Neuron (in vitro differentiated cells): ENCODE measurements at regions not wholly inside any gene's neighbourhood (a gene's known extent, or its start where the extent isn't known, plus 50 kb on each side); places are given as distances from the start of the nearest gene placed in this dataset.
"Not testable (repeated sequence)": the region's sequence is repeated elsewhere in the genome, so short reads cannot be mapped to it uniquely, and the experiment has no call there.

Source experiments
- H2AFZ ChIP-seq: one replicate; pipeline ENCODE4 v1.6.1; 2013; ENCODE audit warnings: low read depth, mild to moderate bottlenecking, inconsistent platforms, low read length, moderate library complexity
- H3K27me3 ChIP-seq: one replicate; pipeline ENCODE4 v1.6.1; 2013; ENCODE audit warnings: low read length; ENCODE audit not compliant: insufficient read depth
- H3K36me3 ChIP-seq: one replicate; pipeline ENCODE4 v1.6.1; 2013; ENCODE audit warnings: low read length; ENCODE audit not compliant: insufficient read depth
- H3K4me1 ChIP-seq: one replicate; pipeline ENCODE4 v1.6.1; 2013; ENCODE audit warnings: low read length; ENCODE audit not compliant: insufficient read depth
- H3K4me3 ChIP-seq: 2 replicates; pipeline ENCODE4 v1.5.1; 2013; ENCODE audit warnings: mild to moderate bottlenecking, low read length, moderate library complexity
- H3K9me3 ChIP-seq: one replicate; pipeline ENCODE4 v1.6.1; 2013; ENCODE audit warnings: low read length

GRCh38 chr5:44167540-44167939, 221.7 kb downstream of the FGF10 start:
- Histone ChIP-seq H3K36me3 (no peaks in the 10 kb centered on the region), H2AFZ (no peak overlapping the region), H3K4me3 (no peak overlapping the region), H3K4me1 (no peaks in the 10 kb centered on the region), H3K9me3 (no peaks in the 10 kb centered on the region), H3K27me3 (no peaks in the 10 kb centered on the region)

DNA sequence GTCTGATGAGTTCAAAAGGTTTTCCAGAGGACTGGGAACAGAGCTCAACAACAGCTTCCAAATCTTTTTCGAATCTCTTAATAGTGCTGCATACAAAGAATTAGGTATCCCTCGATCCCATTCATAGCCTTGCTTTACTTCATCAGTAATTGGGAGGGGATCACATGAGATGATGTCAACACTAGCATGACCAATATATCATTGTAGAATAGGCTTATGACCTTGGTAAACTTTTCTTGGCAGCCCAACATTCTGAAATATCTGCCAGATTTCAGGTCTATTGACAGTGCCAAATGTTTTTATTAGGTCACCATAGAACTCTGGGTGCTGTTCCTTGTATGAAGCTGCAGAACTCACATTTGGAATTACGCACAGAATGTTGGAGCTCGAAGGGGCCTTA, 228.9 kb downstream of the FGF10 start:
- Histone ChIP-seq H3K36me3 (no peaks in the 10 kb centered on the region), H3K4me3 (no peak overlapping the region), H3K27me3 (no peaks in the 10 kb centered on the region), H3K9me3 (no peaks in the 10 kb centered on the region), H2AFZ (no peak overlapping the region), H3K4me1 (no peaks in the 10 kb centered on the region)

GRCh38 chr5:44150075-44150723, 239.0 kb downstream of the FGF10 start:
- Histone ChIP-seq H3K36me3 (no peaks in the 10 kb centered on the region), H3K4me3 (no peak overlapping the region), H2AFZ (no peak overlapping the region), H3K27me3 (no peaks in the 10 kb centered on the region), H3K4me1 (no peaks in the 10 kb centered on the region), H3K9me3 (peaks cover 2% of the 10 kb centered on the region)

DNA sequence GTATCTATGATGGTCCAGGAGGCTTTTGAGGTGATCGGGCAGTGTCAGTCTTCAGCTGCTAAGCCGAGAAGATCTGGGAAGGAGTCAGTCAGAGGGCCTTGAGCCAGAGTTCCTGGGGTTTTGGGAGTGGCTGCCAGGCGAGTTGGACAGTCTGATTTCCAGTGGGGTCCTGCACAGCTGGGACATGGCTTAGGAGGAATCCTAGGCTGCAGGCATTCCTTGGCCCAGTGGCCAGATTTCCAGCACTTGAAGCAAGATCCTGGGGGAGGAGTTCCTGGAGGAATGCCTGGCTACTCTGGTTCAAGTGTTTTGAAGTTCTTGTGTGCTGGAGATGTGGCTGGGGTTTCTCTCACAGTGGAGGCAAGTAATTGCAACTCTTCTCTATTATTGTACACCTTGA, 271.3 kb downstream of the FGF10 start:
- H3K4me3 ChIP-seq, H2AFZ ChIP-seq: not testable (repeated sequence)

GRCh38 chr5:44108232-44108631, 281.0 kb downstream of the FGF10 start:
- not testable (repeated sequence) for H3K9me3 ChIP-seq, H3K27me3 ChIP-seq, H3K4me3 ChIP-seq, H3K36me3 ChIP-seq, H3K4me1 ChIP-seq, H2AFZ ChIP-seq

More for the DNA sequence above, 271.3 kb downstream of the FGF10 start:
- not testable (repeated sequence) for H3K36me3 ChIP-seq, H3K9me3 ChIP-seq, H3K27me3 ChIP-seq, H3K4me1 ChIP-seq

- Histone ChIP-seq H3K4me1 (no peaks in the 10 kb centered on the region), H3K27me3 (no peaks in the 10 kb centered on the region), H3K4me3 (no peak overlapping the region), H3K36me3 (no peaks in the 10 kb centered on the region), H3K9me3 (no peaks in the 10 kb centered on the region), H2AFZ (no peak overlapping the region)
Measured at GRCh38 chr5:44099643-44100042, 289.6 kb downstream of the FGF10 start.

- Histone ChIP-seq H3K4me3 (no peak overlapping the region), H3K9me3 (no peaks in the 10 kb centered on the region), H3K36me3 (no peaks in the 10 kb centered on the region), H2AFZ (no peak overlapping the region), H3K4me1 (no peaks in the 10 kb centered on the region), H3K27me3 (no peaks in the 10 kb centered on the region)
Measured at GRCh38 chr5:44089424-44090144, 299.6 kb downstream of the FGF10 start.

DNA sequence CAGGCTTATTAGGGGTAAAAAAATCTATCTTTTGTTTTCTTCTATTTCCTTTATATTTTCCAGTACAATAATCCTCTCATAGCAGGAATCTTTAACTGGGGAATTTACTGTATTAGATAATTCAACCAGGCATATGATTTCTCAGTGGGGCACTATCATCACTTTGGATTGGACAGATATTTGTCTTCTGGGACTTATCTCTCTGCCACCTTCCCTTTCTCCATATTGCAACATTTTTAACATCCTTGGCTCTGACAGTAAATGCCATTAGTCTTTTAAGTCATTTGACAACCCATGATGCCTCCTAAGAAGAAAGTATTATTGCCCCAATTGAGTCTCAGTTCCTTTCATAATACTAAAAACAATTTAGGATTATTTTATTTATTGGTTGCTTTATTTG, 304.1 kb downstream of the FGF10 start:
- Histone ChIP-seq H3K4me3 (no peak overlapping the region), H2AFZ (no peak overlapping the region), H3K4me1 (no peaks in the 10 kb centered on the region), H3K9me3 (no peaks in the 10 kb centered on the region), H3K27me3 (no peaks in the 10 kb centered on the region), H3K36me3 (no peaks in the 10 kb centered on the region)

DNA sequence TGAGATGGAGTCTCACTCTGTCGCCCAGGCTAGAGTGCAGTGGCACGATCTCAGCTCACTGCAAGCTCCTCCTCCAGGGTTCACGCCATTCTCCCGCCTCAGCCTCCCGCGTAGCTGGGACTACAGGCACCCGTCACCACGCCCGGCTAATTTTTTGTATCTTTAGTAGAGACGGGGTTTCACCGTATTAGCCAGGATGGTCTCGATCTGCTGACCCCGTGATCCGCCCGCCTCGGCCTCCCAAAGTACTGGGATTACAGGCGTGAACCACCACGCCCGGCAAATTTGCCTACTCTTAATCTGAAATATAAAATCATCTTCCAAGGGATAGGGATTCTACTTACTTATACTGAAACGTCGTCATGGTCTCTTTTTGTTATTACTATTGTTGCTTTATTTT, 314.7 kb downstream of the FGF10 start:
- H2AFZ ChIP-seq, H3K36me3 ChIP-seq, H3K27me3 ChIP-seq, H3K4me3 ChIP-seq, H3K9me3 ChIP-seq, H3K4me1 ChIP-seq: not testable (repeated sequence)

DNA sequence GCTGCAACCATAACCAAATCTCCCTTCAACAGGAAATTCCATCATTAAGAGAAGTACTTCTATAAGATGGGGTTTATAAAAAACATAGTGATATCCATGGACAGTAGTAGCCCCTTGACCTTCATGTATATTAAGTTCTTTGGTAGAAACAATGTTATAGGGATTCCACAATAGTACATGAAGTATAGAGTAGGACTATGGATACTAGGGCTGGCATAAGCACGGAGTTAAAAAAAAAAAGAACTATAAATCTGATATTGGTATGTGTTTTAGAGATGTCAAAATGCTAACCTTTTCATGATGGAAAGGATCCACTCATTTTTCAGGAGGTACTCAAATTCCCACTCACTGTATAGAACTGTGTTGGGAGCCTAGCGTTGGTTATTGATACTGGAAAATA, 337.6 kb downstream of the FGF10 start:
- no peak overlapping the region for H2AFZ ChIP-seq
- H3K9me3 ChIP-seq = no peaks in the 10 kb centered on the region
- H3K27me3 ChIP-seq = no peaks in the 10 kb centered on the region
- no peaks in the 10 kb centered on the region for H3K36me3 ChIP-seq
- H3K4me1 ChIP-seq = no peaks in the 10 kb centered on the region
- no peak overlapping the region for H3K4me3 ChIP-seq

DNA sequence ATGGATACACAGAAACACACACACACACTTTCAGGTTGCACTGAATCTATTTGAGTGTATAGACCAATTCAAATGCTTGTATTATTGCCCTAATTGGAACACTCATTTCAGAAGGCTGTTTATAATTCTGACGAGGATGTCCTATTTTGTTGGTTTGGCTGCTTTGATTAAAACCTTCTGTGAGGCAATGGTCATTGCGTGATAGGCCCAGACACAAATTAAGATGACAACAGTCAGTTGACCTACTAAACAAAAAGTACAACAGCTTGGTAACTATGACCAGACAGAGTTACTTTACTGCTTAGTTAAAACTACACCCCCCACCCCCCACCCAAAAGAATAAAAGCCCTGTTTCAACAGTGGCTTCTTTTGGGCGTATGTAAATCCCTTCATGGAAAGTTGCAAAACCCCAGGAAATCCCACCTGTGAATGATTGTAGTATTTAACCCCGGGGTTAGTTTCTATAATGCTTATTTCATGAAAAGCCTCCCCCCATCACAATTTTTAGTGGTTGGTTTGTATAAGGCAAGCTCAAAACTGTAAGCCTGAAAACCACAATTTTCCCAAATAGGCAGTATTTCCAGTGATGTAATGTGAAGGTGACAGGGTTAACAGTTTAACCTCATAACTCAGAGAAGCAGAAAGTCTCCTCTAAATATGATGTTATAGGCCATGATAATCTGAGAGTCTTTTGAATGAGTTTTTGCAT, 340.8 kb downstream of the FGF10 start:
- Histone ChIP-seq H3K4me1 (no peaks in the 10 kb centered on the region), H3K9me3 (no peaks in the 10 kb centered on the region), H3K4me3 (no peak overlapping the region), H2AFZ (no peak overlapping the region), H3K36me3 (no peaks in the 10 kb centered on the region), H3K27me3 (no peaks in the 10 kb centered on the region)

DNA sequence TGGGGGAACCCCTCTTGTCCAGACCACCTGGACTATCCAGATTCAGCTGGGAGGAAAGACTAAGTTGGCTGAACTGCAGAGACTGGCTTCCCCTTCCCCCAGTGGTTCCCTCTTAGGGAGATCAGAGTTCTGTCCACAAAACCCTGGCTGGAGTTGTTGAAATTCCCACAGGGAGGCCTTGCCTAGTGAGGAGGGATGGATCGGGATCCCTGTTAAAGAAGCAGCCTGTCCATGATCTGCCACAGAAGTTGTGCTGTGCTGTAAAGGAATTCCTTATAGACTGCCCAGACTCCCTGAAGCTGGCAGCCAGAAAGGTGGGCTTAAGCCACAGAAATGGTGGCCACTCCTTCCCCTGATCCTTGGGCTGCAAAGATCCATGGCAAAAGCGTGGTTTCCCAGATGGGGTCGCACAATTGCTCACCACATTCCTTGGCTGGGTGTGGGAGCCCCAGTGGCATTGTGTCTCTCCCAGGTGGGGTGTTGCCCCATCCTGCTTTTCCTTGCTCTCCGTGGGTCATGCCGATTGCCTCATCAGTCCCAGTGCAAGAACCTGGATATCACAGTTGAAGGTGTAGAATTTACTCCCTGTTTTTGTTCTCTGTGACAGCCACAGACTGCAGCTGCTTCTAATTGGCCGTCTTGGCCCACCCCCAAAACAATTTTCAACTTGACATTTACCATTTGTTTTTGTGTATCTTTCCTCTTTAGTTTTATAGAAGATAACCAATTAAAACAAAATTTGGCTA, 342.4 kb downstream of the FGF10 start:
- H3K9me3 ChIP-seq = no peaks in the 10 kb centered on the region
- H3K36me3 ChIP-seq = no peaks in the 10 kb centered on the region

GRCh38 chr5:44044549-44044948, 344.7 kb downstream of the FGF10 start:
- H3K9me3 ChIP-seq, H3K4me1 ChIP-seq, H3K27me3 ChIP-seq, H3K4me3 ChIP-seq, H2AFZ ChIP-seq, H3K36me3 ChIP-seq: not testable (repeated sequence)

More for the DNA sequence above, 342.4 kb downstream of the FGF10 start:
- H2AFZ ChIP-seq = no peak overlapping the region
- no peak overlapping the region for H3K4me3 ChIP-seq
- H3K4me1 ChIP-seq = no peaks in the 10 kb centered on the region
- H3K27me3 ChIP-seq = no peaks in the 10 kb centered on the region
